MM.1S (cell line): ENCODE measurements at regions not wholly inside any gene's neighbourhood (a gene's known extent, or its start where the extent isn't known, plus 50 kb on each side); places are given as distances from the start of the nearest gene placed in this dataset.

Experiments used
- CTCF ChIP-seq: fragments of 300-600 bp; sonication (generic); IDR thresholded peaks from 2 replicates; pipeline ENCODE4 v1.5.1; 2016; ENCODE audit warnings: antibody characterized with exemption, low read length, mixed read lengths
- EZH2 ChIP-seq: fragments of 300-600 bp; sonication (generic); optimal IDR thresholded peaks from 2 replicates; pipeline ENCODE3; 2017; ENCODE audit warnings: low read depth, mild to moderate bottlenecking, antibody characterized with exemption, low read length, mixed read lengths
- EZH2phosphoT487 ChIP-seq: fragments of 300-600 bp; sonication (generic); IDR thresholded peaks from 2 replicates; pipeline ENCODE4 v1.6.1; 2018; ENCODE audit warnings: antibody characterized with exemption, low read length

DNA sequence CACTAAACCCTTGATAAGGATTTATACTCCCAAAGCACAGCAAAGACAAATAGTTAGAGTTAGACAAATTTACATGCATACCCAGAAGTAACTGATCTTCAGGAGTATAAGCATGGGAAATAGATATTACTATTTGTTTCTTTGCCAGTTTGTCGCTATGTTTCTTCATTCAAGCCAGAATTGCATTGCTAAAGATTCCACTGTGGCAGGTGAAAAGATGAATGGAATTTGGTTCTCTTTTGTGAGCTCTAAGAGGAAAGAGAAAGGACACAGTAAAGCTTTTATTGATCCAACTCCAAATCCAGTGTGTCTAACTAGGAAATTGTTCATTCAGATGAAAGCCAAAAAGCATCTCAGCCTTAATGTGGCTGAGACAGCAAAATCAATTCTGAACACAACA is 292.3 kb upstream of the SPRY2 start:
- TF ChIP-seq CTCF, result no peak
- TF ChIP-seq EZH2, result no peak
- no peak for TF ChIP-seq EZH2phosphoT487
